ENCODE measurements at regions not wholly inside any gene's neighbourhood (a gene's known extent, or its start where the extent isn't known, plus 50 kb on each side); places are given as distances from the start of the nearest gene placed in this dataset.
"Not testable (repeated sequence)": the region's sequence is repeated elsewhere in the genome, so short reads cannot be mapped to it uniquely, and the experiment has no call there.

DNA sequence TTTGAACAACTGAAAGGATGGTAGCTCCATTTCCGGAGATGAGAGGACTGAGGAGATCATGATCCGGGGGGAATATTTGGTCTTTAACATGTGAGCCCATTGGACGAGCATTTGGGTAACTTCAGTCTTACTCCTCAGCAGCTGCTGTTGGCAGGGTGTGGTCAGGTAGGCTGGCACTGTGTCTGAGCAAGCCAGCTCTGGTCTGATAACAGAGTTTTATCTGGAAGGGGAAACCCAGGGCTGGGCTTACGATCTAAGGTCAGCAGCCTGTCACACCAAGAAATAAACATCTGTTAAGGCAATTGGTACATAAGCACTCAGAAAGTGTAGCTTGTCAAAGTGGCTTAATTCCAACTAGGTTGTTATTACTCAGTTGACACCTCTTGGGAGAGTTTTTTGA, 53.8 kb upstream of the NUTM2D start:
- TF ChIP-seq, protein P1, sequence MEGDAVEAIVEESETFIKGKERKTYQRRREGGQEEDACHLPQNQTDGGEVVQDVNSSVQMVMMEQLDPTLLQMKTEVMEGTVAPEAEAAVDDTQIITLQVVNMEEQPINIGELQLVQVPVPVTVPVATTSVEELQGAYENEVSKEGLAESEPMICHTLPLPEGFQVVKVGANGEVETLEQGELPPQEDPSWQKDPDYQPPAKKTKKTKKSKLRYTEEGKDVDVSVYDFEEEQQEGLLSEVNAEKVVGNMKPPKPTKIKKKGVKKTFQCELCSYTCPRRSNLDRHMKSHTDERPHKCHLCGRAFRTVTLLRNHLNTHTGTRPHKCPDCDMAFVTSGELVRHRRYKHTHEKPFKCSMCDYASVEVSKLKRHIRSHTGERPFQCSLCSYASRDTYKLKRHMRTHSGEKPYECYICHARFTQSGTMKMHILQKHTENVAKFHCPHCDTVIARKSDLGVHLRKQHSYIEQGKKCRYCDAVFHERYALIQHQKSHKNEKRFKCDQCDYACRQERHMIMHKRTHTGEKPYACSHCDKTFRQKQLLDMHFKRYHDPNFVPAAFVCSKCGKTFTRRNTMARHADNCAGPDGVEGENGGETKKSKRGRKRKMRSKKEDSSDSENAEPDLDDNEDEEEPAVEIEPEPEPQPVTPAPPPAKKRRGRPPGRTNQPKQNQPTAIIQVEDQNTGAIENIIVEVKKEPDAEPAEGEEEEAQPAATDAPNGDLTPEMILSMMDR (IDR thresholded peaks at IDR 0.05), result not testable (repeated sequence)
- not testable (repeated sequence) for TF ChIP-seq POLR2A (IDR thresholded peaks at IDR 0.05)
